GM23338 (cell line): ENCODE measurements at regions not wholly inside any gene's neighbourhood (a gene's known extent, or its start where the extent isn't known, plus 50 kb on each side); places are given as distances from the start of the nearest gene placed in this dataset.

Experiments
- ATAC-seq: fragments of 200-7000 bp; cut with Tn5 transposase; 3 replicates; pipeline ENCODE4 v1.9.1; 2020
- DNase-seq: peaks from one replicate; pipeline ENCODE4 v3.0.0-alpha.2; 2015; ENCODE audit warnings: low spot score
- H2AFZ ChIP-seq: fragments of 200-600 bp; sonication (generic); 2 replicates; pipeline ENCODE4 v1.8.0; 2016; ENCODE audit warnings: antibody characterized with exemption, mild to moderate bottlenecking, moderate library complexity
- H3F3A ChIP-seq: fragments of 200-600 bp; sonication (generic); replicated peaks from 2 replicates; pipeline ENCODE4 v1.8.0; 2017; ENCODE audit warnings: antibody characterized with exemption, mixed run types, low read depth
- H3K27ac ChIP-seq: fragments of 200-600 bp; sonication (generic); 2 replicates; pipeline ENCODE4 v1.6.1; 2016; ENCODE audit warnings: low read depth
- H3K27me3 ChIP-seq: fragments of 200-600 bp; sonication (generic); 2 replicates; pipeline ENCODE4 v1.8.0; 2016; ENCODE audit warnings: mild to moderate bottlenecking, mixed run types, moderate library complexity; ENCODE audit not compliant: insufficient read depth
- H3K36me3 ChIP-seq: fragments of 200-600 bp; sonication (generic); 2 replicates; pipeline ENCODE4 v1.8.0; 2016; ENCODE audit warnings: mild to moderate bottlenecking; ENCODE audit not compliant: insufficient read depth
- H3K4me1 ChIP-seq: fragments of 200-600 bp; sonication (generic); 2 replicates; pipeline ENCODE4 v1.8.0; 2016; ENCODE audit warnings: mild to moderate bottlenecking, moderate library complexity; ENCODE audit not compliant: insufficient read depth
- H3K4me2 ChIP-seq: fragments of 200-600 bp; sonication (generic); 2 replicates; pipeline ENCODE4 v1.7.1; 2017; ENCODE audit warnings: mixed run types
- H3K4me3 ChIP-seq: fragments of 200-600 bp; sonication (generic); 2 replicates; pipeline ENCODE4 v1.6.1; 2016; ENCODE audit warnings: mixed run types
- H3K79me2 ChIP-seq: fragments of 200-600 bp; sonication (generic); replicated peaks from 2 replicates; pipeline ENCODE4 v1.8.0; 2017; ENCODE audit warnings: mild to moderate bottlenecking; ENCODE audit not compliant: insufficient read depth
- H3K9me2 ChIP-seq: fragments of 200-600 bp; sonication (generic); 2 replicates; pipeline ENCODE4 v1.8.0; 2017; ENCODE audit not compliant: insufficient read depth
- H4K20me1 ChIP-seq: fragments of 200-600 bp; sonication (generic); replicated peaks from 2 replicates; pipeline ENCODE4 v1.8.0; 2017; ENCODE audit warnings: mild to moderate bottlenecking; ENCODE audit not compliant: insufficient read depth
- H3K27ac Mint-ChIP-seq: 2 replicates; pipeline ENCODE4 v1.8.0; 2020; ENCODE audit warnings: inconsistent platforms, mild to moderate bottlenecking, moderate library complexity, mixed read lengths
- H3K27me3 Mint-ChIP-seq: 3 replicates; pipeline ENCODE4 v1.8.0; 2022; ENCODE audit warnings: low read depth, mild to moderate bottlenecking, moderate library complexity, mixed read lengths, inconsistent platforms; ENCODE audit not compliant: insufficient read depth, poor library complexity
- H3K36me3 Mint-ChIP-seq: 3 replicates; pipeline ENCODE4 v1.8.0; 2021; ENCODE audit warnings: low read depth, mild to moderate bottlenecking, inconsistent platforms, moderate library complexity, mixed read lengths
- H3K4me1 Mint-ChIP-seq: 3 replicates; pipeline ENCODE4 v1.8.0; 2020; ENCODE audit warnings: mild to moderate bottlenecking, inconsistent platforms, mixed read lengths
- H3K4me3 Mint-ChIP-seq: 3 replicates; pipeline ENCODE4 v1.8.0; 2021; ENCODE audit warnings: moderate library complexity, mild to moderate bottlenecking, inconsistent platforms, mixed read lengths
- H3K9me3 Mint-ChIP-seq: 3 replicates; pipeline ENCODE4 v1.8.0; 2020; ENCODE audit warnings: moderate library complexity, mild to moderate bottlenecking, inconsistent platforms, mixed read lengths
- CREB1 ChIP-seq: fragments of 250-450 bp; sonication (Bioruptor Pico); IDR thresholded peaks from 2 replicates; pipeline ENCODE4 v1.5.0; 2020; ENCODE audit warnings: low read depth, mild to moderate bottlenecking, moderate library complexity
- CTCF ChIP-seq, 2 experiments: fragments of 200-600 bp in 1 of 2; sonication (generic) in 1 of 2; conservative IDR thresholded peaks; 2 replicates each; pipeline versions ENCODE4 v1.5.1 to v1.6.1; 2016 to 2017; ENCODE audit warnings: antibody characterized with exemption in 2 of 2, low read depth in 2 of 2, mild to moderate bottlenecking in 2 of 2, moderate library complexity in 1 of 2
- EZH2 ChIP-seq: fragments of 200-600 bp; sonication (generic); IDR thresholded peaks from one replicate; pipeline ENCODE4 v1.8.0; 2017; ENCODE audit warnings: antibody characterized with exemption, mild to moderate bottlenecking, low read depth; ENCODE audit not compliant: unreplicated experiment
- EZH2phosphoT487 ChIP-seq: fragments of 200-600 bp; sonication (generic); IDR thresholded peaks from one replicate; pipeline ENCODE4 v1.8.1; 2018; ENCODE audit warnings: antibody characterized with exemption; ENCODE audit not compliant: unreplicated experiment
- JUNB ChIP-seq: IDR thresholded peaks from one replicate; pipeline ENCODE4 v1.6.1; 2016; ENCODE audit warnings: antibody characterized with exemption; ENCODE audit not compliant: unreplicated experiment
- NANOG ChIP-seq: IDR thresholded peaks from 2 replicates; pipeline ENCODE4 v1.6.1; 2016; ENCODE audit warnings: antibody characterized with exemption, borderline replicate concordance
- POLR2AphosphoS5 ChIP-seq: IDR thresholded peaks from 2 replicates; pipeline ENCODE4 v1.6.1; 2016; ENCODE audit warnings: antibody characterized with exemption, low read depth
- REST ChIP-seq: IDR thresholded peaks from one replicate; pipeline ENCODE4 v1.6.1; 2018; ENCODE audit warnings: antibody characterized with exemption; ENCODE audit not compliant: unreplicated experiment
- STAT1 ChIP-seq: IDR thresholded peaks from one replicate; pipeline ENCODE4 v1.6.1; 2016; ENCODE audit warnings: antibody characterized with exemption; ENCODE audit not compliant: unreplicated experiment
- ZNF114 ChIP-seq: fragments of 250-450 bp; sonication (Bioruptor Pico); IDR thresholded peaks from 2 replicates; pipeline ENCODE4 v1.5.0; 2020; ENCODE audit warnings: mild to moderate bottlenecking, moderate library complexity
- ZNF331 ChIP-seq: fragments of 250-450 bp; sonication (Bioruptor Pico); IDR thresholded peaks from 2 replicates; pipeline ENCODE4 v1.5.0; 2020; ENCODE audit warnings: low read depth, mild to moderate bottlenecking, moderate library complexity
- TF ChIP-seq, protein P1 (sequence below): fragments of 250-450 bp; sonication (Bioruptor Pico); IDR thresholded peaks from 2 replicates; pipeline ENCODE4 v1.5.0; 2020; ENCODE audit warnings: mild to moderate bottlenecking, moderate library complexity
- TF ChIP-seq, protein P2 (sequence below): IDR thresholded peaks from 2 replicates; pipeline ENCODE4 v1.6.1; 2016; ENCODE audit warnings: antibody characterized with exemption

GRCh38 chr16:86968866-86969265 lies 348.3 kb downstream of the C16orf95 start (continued):
- TF ChIP-seq CREB1 (CRISPR knock-in tag): no peak
- TF ChIP-seq NANOG: no peak
- TF ChIP-seq ZNF114: no peak

- no peaks in the 10 kb centered on the region for H3K79me2 ChIP-seq
- no peaks in the 10 kb centered on the region for H3K27me3 ChIP-seq
- H3K27ac ChIP-seq: no peak overlapping the region
- no peak overlapping the region for H2AFZ ChIP-seq
- H3K9me2 ChIP-seq: no peaks in the 10 kb centered on the region
- Mint-ChIP-seq H3K4me1 (0 out of 3 replicates have a peak, but pooled peaks cover 3% of the 10 kb centered on the region), H3K27me3 (peaks cover 1% of the 10 kb centered on the region), H3K9me3 (peaks cover 7% of the 10 kb centered on the region; the same call in 2 of the 3 replicates), H3K27ac (no peak overlapping the region), H3K36me3 (no peaks in the 10 kb centered on the region), H3K4me3 (no peak overlapping the region)
- no peak for TF ChIP-seq CTCF (conservative IDR thresholded peaks at IDR 0.05; ENCODE audit: low read depth in 2 of 2)
- no peak for TF ChIP-seq EZH2phosphoT487
- TF ChIP-seq ZNF331: no peak
- no peak for TF ChIP-seq CREB1 (CRISPR knock-in tag)
- TF ChIP-seq, protein P1, sequence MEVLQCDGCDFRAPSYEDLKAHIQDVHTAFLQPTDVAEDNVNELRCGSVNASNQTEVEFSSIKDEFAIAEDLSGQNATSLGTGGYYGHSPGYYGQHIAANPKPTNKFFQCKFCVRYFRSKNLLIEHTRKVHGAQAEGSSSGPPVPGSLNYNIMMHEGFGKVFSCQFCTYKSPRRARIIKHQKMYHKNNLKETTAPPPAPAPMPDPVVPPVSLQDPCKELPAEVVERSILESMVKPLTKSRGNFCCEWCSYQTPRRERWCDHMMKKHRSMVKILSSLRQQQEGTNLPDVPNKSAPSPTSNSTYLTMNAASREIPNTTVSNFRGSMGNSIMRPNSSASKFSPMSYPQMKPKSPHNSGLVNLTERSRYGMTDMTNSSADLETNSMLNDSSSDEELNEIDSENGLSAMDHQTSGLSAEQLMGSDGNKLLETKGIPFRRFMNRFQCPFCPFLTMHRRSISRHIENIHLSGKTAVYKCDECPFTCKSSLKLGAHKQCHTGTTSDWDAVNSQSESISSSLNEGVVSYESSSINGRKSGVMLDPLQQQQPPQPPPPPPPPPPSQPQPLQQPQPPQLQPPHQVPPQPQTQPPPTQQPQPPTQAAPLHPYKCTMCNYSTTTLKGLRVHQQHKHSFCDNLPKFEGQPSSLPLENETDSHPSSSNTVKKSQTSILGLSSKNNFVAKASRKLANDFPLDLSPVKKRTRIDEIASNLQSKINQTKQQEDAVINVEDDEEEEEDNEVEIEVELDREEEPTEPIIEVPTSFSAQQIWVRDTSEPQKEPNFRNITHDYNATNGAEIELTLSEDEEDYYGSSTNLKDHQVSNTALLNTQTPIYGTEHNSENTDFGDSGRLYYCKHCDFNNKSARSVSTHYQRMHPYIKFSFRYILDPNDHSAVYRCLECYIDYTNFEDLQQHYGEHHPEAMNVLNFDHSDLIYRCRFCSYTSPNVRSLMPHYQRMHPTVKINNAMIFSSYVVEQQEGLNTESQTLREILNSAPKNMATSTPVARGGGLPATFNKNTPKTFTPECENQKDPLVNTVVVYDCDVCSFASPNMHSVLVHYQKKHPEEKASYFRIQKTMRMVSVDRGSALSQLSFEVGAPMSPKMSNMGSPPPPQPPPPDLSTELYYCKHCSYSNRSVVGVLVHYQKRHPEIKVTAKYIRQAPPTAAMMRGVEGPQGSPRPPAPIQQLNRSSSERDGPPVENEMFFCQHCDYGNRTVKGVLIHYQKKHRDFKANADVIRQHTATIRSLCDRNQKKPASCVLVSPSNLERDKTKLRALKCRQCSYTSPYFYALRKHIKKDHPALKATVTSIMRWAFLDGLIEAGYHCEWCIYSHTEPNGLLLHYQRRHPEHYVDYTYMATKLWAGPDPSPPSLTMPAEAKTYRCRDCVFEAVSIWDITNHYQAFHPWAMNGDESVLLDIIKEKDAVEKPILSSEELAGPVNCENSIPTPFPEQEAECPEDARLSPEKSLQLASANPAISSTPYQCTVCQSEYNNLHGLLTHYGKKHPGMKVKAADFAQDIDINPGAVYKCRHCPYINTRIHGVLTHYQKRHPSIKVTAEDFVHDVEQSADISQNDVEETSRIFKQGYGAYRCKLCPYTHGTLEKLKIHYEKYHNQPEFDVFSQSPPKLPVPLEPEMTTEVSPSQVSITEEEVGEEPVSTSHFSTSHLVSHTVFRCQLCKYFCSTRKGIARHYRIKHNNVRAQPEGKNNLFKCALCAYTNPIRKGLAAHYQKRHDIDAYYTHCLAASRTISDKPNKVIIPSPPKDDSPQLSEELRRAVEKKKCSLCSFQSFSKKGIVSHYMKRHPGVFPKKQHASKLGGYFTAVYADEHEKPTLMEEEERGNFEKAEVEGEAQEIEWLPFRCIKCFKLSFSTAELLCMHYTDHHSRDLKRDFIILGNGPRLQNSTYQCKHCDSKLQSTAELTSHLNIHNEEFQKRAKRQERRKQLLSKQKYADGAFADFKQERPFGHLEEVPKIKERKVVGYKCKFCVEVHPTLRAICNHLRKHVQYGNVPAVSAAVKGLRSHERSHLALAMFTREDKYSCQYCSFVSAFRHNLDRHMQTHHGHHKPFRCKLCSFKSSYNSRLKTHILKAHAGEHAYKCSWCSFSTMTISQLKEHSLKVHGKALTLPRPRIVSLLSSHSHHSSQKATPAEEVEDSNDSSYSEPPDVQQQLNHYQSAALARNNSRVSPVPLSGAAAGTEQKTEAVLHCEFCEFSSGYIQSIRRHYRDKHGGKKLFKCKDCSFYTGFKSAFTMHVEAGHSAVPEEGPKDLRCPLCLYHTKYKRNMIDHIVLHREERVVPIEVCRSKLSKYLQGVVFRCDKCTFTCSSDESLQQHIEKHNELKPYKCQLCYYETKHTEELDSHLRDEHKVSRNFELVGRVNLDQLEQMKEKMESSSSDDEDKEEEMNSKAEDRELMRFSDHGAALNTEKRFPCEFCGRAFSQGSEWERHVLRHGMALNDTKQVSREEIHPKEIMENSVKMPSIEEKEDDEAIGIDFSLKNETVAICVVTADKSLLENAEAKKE (CRISPR knock-in tag): no peak
- TF ChIP-seq ZNF114: no peak
- no peak for TF ChIP-seq POLR2AphosphoS5
- TF ChIP-seq, protein P2, sequence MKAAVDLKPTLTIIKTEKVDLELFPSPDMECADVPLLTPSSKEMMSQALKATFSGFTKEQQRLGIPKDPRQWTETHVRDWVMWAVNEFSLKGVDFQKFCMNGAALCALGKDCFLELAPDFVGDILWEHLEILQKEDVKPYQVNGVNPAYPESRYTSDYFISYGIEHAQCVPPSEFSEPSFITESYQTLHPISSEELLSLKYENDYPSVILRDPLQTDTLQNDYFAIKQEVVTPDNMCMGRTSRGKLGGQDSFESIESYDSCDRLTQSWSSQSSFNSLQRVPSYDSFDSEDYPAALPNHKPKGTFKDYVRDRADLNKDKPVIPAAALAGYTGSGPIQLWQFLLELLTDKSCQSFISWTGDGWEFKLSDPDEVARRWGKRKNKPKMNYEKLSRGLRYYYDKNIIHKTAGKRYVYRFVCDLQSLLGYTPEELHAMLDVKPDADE: no peak
- TF ChIP-seq REST: no peak
- TF ChIP-seq EZH2: no peak
- no peak for TF ChIP-seq NANOG
- no peak for TF ChIP-seq JUNB
- no peak for TF ChIP-seq STAT1
- H3K36me3 ChIP-seq: no peaks in the 10 kb centered on the region
- no peak overlapping the region for H3K4me3 ChIP-seq
- H3F3A ChIP-seq: no peaks in the 10 kb centered on the region
- no peaks in the 10 kb centered on the region for H4K20me1 ChIP-seq
- DNase-seq: no peak
- H3K4me2 ChIP-seq: no peak overlapping the region
- no peaks in the 10 kb centered on the region for H3K4me1 ChIP-seq
- no peak for ATAC-seq
Measured at GRCh38 chr16:86969716-86970115, 347.5 kb downstream of the C16orf95 start.
